LNCaP clone FGC (cell line): ENCODE measurements at regions not wholly inside any gene's neighbourhood (a gene's known extent, or its start where the extent isn't known, plus 50 kb on each side); places are given as distances from the start of the nearest gene placed in this dataset.

ENCODE experiments used
- DNase-seq: peaks from one replicate; pipeline ENCODE4 v3.0.0-alpha.2; 2011; ENCODE audit warnings: low read depth
- H3K4me3 ChIP-seq: 2 replicates; pipeline ENCODE4 v1.5.1; 2011; ENCODE audit warnings: mild to moderate bottlenecking, low read depth, low read length, control low read depth
- CTCF ChIP-seq: IDR thresholded peaks from 2 replicates; pipeline ENCODE4 v1.5.1; 2012; ENCODE audit warnings: mild to moderate bottlenecking; ENCODE audit not compliant: control insufficient read depth, insufficient read depth; ENCODE audit errors: extremely low read depth

- no peak overlapping the region for H3K4me3 ChIP-seq
- TF ChIP-seq CTCF, result no peak
- DNase-seq, result no peak
Observed at GRCh38 chrX:38985375-38985774, 184.1 kb downstream of the MID1IP1 start.

- no peak for DNase-seq
- H3K4me3 ChIP-seq, result no peak overlapping the region
- no peak for TF ChIP-seq CTCF
Observed at GRCh38 chrX:38985945-38986344, 184.7 kb downstream of the MID1IP1 start.

- TF ChIP-seq CTCF, result no peak
- H3K4me3 ChIP-seq, result no peak overlapping the region
- DNase-seq, result no peak
Observed at GRCh38 chrX:38986586-38986985, 185.3 kb downstream of the MID1IP1 start.

GRCh38 chrX:38987198-38987651 is 186.0 kb downstream of the MID1IP1 start:
- no peak for DNase-seq
- no peak overlapping the region for H3K4me3 ChIP-seq
- TF ChIP-seq CTCF, result no peak

GRCh38 chrX:38988301-38988700 is 187.0 kb downstream of the MID1IP1 start:
- H3K4me3 ChIP-seq, result no peak overlapping the region
- TF ChIP-seq CTCF, result no peak
- no peak for DNase-seq

- DNase-seq, result no peak
- TF ChIP-seq CTCF, result no peak
- H3K4me3 ChIP-seq, result no peak overlapping the region
Observed at GRCh38 chrX:38989076-38989475, 187.8 kb downstream of the MID1IP1 start.

GRCh38 chrX:38991656-38992440 is 190.6 kb downstream of the MID1IP1 start:
- DNase-seq, result no peak
- TF ChIP-seq CTCF, result no peak
- no peak overlapping the region for H3K4me3 ChIP-seq
